Activated CD8-positive, alpha-beta T cell treated with anti-CD3 and anti-CD28 coated beads, Interleukin-2, amount 10 ng/mL, durations not matched to agents 7 days and 5 days (primary cell): ENCODE measurements at regions not wholly inside any gene's neighbourhood (a gene's known extent, or its start where the extent isn't known, plus 50 kb on each side); places are given as distances from the start of the nearest gene placed in this dataset.

Source experiments
- ATAC-seq: fragments of 150-1000 bp; cut with Tn5 transposase; one replicate; pipeline ENCODE4 v1.10.0; 2021; ENCODE audit warnings: moderate library complexity
- CTCF ChIA-PET: fragments of 350-600 bp; sonication (Branson Sonifier 250); formaldehyde crosslinking; loops from one replicate; lab custom pipeline; 2021; ENCODE audit warnings: antibody characterized with exemption; lab: Charles Lee
- POLR2A ChIA-PET: fragments of 350-600 bp; sonication (Branson Sonifier 250); formaldehyde crosslinking; loops from one replicate; lab custom pipeline; 2021; ENCODE audit warnings: antibody characterized with exemption; lab: Charles Lee
- DNase-seq: peaks from one replicate; pipeline ENCODE4 v3.0.0-alpha.2; 2020
- H3K27ac Mint-ChIP-seq: one replicate; pipeline ENCODE4 v1.8.0; 2021; ENCODE audit warnings: mild to moderate bottlenecking, mixed read lengths
- H3K27me3 Mint-ChIP-seq: one replicate; pipeline ENCODE4 v1.8.0; 2021; ENCODE audit warnings: low read depth, mixed read lengths
- H3K36me3 Mint-ChIP-seq: one replicate; pipeline ENCODE4 v1.8.0; 2021; ENCODE audit warnings: low read depth, mixed read lengths
- H3K4me1 Mint-ChIP-seq: one replicate; pipeline ENCODE4 v1.8.0; 2021; ENCODE audit warnings: low read depth, mixed read lengths
- H3K4me3 Mint-ChIP-seq: one replicate; pipeline ENCODE4 v1.8.0; 2021; ENCODE audit warnings: mild to moderate bottlenecking, mixed read lengths
- H3K9me3 Mint-ChIP-seq: one replicate; pipeline ENCODE4 v1.8.0; 2022; ENCODE audit warnings: mixed read lengths; ENCODE audit not compliant: insufficient read depth

- ATAC-seq (no peak), DNase-seq (no peak)
- Mint-ChIP-seq H3K4me1 (no peaks in the 10 kb centered on the region), H3K4me3 (no peak overlapping the region), H3K36me3 (no peaks in the 10 kb centered on the region), H3K27me3 (peaks cover 2% of the 10 kb centered on the region), H3K27ac (no peak overlapping the region), H3K9me3 (no peaks in the 10 kb centered on the region)
- ChIA-PET POLR2A (no interaction called here), CTCF (no interaction called here)
These were observed 176.5 kb upstream of the DPH6 start for GRCh38 chr15:35722501-35722900.

- no peaks in the 10 kb centered on the region for H3K36me3 Mint-ChIP-seq
- H3K27ac Mint-ChIP-seq: no peak overlapping the region
- DNase-seq (no peak), ATAC-seq (no peak)
- no peak overlapping the region for H3K4me3 Mint-ChIP-seq
- no peaks in the 10 kb centered on the region for H3K4me1 Mint-ChIP-seq
- POLR2A ChIA-PET: no interaction called here
- CTCF ChIA-PET: no interaction called here
- no peaks in the 10 kb centered on the region for H3K27me3 Mint-ChIP-seq
- H3K9me3 Mint-ChIP-seq: no peaks in the 10 kb centered on the region
These were observed 177.3 kb upstream of the DPH6 start for GRCh38 chr15:35723120-35723847.

GRCh38 chr15:35723852-35724251, 177.9 kb upstream of the DPH6 start:
- ChIA-PET POLR2A (no interaction called here), CTCF (no interaction called here)
- no peak overlapping the region for H3K27ac Mint-ChIP-seq
- DNase-seq (no peak), ATAC-seq (no peak)
- H3K4me1 Mint-ChIP-seq: no peaks in the 10 kb centered on the region
- no peaks in the 10 kb centered on the region for H3K36me3 Mint-ChIP-seq
- no peak overlapping the region for H3K4me3 Mint-ChIP-seq
- H3K27me3 Mint-ChIP-seq: no peaks in the 10 kb centered on the region
- no peaks in the 10 kb centered on the region for H3K9me3 Mint-ChIP-seq

GRCh38 chr15:35724626-35725025, 178.7 kb upstream of the DPH6 start:
- POLR2A ChIA-PET: no interaction called here
- ATAC-seq (no peak), DNase-seq (no peak)
- no peak overlapping the region for H3K27ac Mint-ChIP-seq
- no peak overlapping the region for H3K4me3 Mint-ChIP-seq
- no peaks in the 10 kb centered on the region for H3K36me3 Mint-ChIP-seq
- H3K27me3 Mint-ChIP-seq: no peaks in the 10 kb centered on the region
- H3K4me1 Mint-ChIP-seq: no peaks in the 10 kb centered on the region
- CTCF ChIA-PET: no interaction called here
- H3K9me3 Mint-ChIP-seq: no peaks in the 10 kb centered on the region

- ChIA-PET POLR2A (no interaction called here), CTCF (no interaction called here)
- no peaks in the 10 kb centered on the region for H3K27me3 Mint-ChIP-seq
- H3K4me1 Mint-ChIP-seq: no peaks in the 10 kb centered on the region
- no peak overlapping the region for H3K27ac Mint-ChIP-seq
- H3K4me3 Mint-ChIP-seq: no peak overlapping the region
- DNase-seq (no peak), ATAC-seq (no peak)
- no peaks in the 10 kb centered on the region for H3K36me3 Mint-ChIP-seq
- H3K9me3 Mint-ChIP-seq: no peaks in the 10 kb centered on the region
These were observed 179.4 kb upstream of the DPH6 start for GRCh38 chr15:35725353-35725752.

- POLR2A ChIA-PET: no interaction called here
- no peaks in the 10 kb centered on the region for H3K4me1 Mint-ChIP-seq
- H3K4me3 Mint-ChIP-seq: no peak overlapping the region
- H3K9me3 Mint-ChIP-seq: no peaks in the 10 kb centered on the region
- DNase-seq (no peak), ATAC-seq (no peak)
- H3K36me3 Mint-ChIP-seq: no peaks in the 10 kb centered on the region
- H3K27ac Mint-ChIP-seq: no peak overlapping the region
- CTCF ChIA-PET: no interaction called here
- H3K27me3 Mint-ChIP-seq: no peaks in the 10 kb centered on the region
These were observed 181.7 kb upstream of the DPH6 start for GRCh38 chr15:35727627-35728026.

GRCh38 chr15:35728219-35728940, 182.4 kb upstream of the DPH6 start:
- H3K4me3 Mint-ChIP-seq: no peak overlapping the region
- H3K27me3 Mint-ChIP-seq: no peaks in the 10 kb centered on the region
- H3K4me1 Mint-ChIP-seq: no peaks in the 10 kb centered on the region
- POLR2A ChIA-PET: no interaction called here
- CTCF ChIA-PET: no interaction called here
- no peak for DNase-seq
- H3K9me3 Mint-ChIP-seq: no peaks in the 10 kb centered on the region
- H3K36me3 Mint-ChIP-seq: no peaks in the 10 kb centered on the region
- no peak for ATAC-seq
- no peak overlapping the region for H3K27ac Mint-ChIP-seq

- Mint-ChIP-seq H3K36me3 (no peaks in the 10 kb centered on the region), H3K9me3 (no peaks in the 10 kb centered on the region), H3K4me1 (no peaks in the 10 kb centered on the region), H3K4me3 (no peak overlapping the region), H3K27ac (no peak overlapping the region), H3K27me3 (no peaks in the 10 kb centered on the region)
- CTCF ChIA-PET: no interaction called here
- ATAC-seq (no peak), DNase-seq (no peak)
- POLR2A ChIA-PET: no interaction called here
These were observed 190.2 kb upstream of the DPH6 start for GRCh38 chr15:35736150-35736549.

- no peak overlapping the region for H3K4me3 Mint-ChIP-seq
- no peaks in the 10 kb centered on the region for H3K27me3 Mint-ChIP-seq
- DNase-seq (no peak), ATAC-seq (no peak)
- no peaks in the 10 kb centered on the region for H3K9me3 Mint-ChIP-seq
- H3K4me1 Mint-ChIP-seq: no peaks in the 10 kb centered on the region
- H3K27ac Mint-ChIP-seq: no peak overlapping the region
- H3K36me3 Mint-ChIP-seq: no peaks in the 10 kb centered on the region
- ChIA-PET CTCF (no interaction called here), POLR2A (no interaction called here)
These were observed 191.5 kb upstream of the DPH6 start for GRCh38 chr15:35737441-35737840.

GRCh38 chr15:35738370-35738769, 192.4 kb upstream of the DPH6 start:
- POLR2A ChIA-PET: no interaction called here
- DNase-seq (no peak), ATAC-seq (no peak)
- Mint-ChIP-seq H3K4me1 (no peaks in the 10 kb centered on the region), H3K27ac (no peak overlapping the region), H3K9me3 (no peaks in the 10 kb centered on the region), H3K36me3 (no peaks in the 10 kb centered on the region), H3K4me3 (no peak overlapping the region), H3K27me3 (no peaks in the 10 kb centered on the region)
- CTCF ChIA-PET: interaction anchor here (0.9 kb wide), 1 partner anchor 13 kb away, joined by 4 read pairs; no protein-coding TSS in a partner anchor

GRCh38 chr15:35740761-35741160, 194.8 kb upstream of the DPH6 start:
- no peak overlapping the region for H3K27ac Mint-ChIP-seq
- DNase-seq (no peak), ATAC-seq (no peak)
- POLR2A ChIA-PET: no interaction called here
- no peaks in the 10 kb centered on the region for H3K27me3 Mint-ChIP-seq
- H3K4me1 Mint-ChIP-seq: no peaks in the 10 kb centered on the region
- no peaks in the 10 kb centered on the region for H3K9me3 Mint-ChIP-seq
- H3K4me3 Mint-ChIP-seq: no peak overlapping the region
- CTCF ChIA-PET: no interaction called here
- no peaks in the 10 kb centered on the region for H3K36me3 Mint-ChIP-seq

- H3K36me3 Mint-ChIP-seq: no peaks in the 10 kb centered on the region
- no peaks in the 10 kb centered on the region for H3K9me3 Mint-ChIP-seq
- no peaks in the 10 kb centered on the region for H3K4me1 Mint-ChIP-seq
- H3K27me3 Mint-ChIP-seq: peaks cover 2% of the 10 kb centered on the region
- ATAC-seq (no peak), DNase-seq (no peak)
- H3K27ac Mint-ChIP-seq: no peak overlapping the region
- ChIA-PET POLR2A (no interaction called here), CTCF (interaction anchor here (1.4 kb wide), 1 partner anchor 10 kb away, joined by 4 read pairs; no protein-coding TSS in a partner anchor)
- no peak overlapping the region for H3K4me3 Mint-ChIP-seq
These were observed 195.4 kb upstream of the DPH6 start for GRCh38 chr15:35741395-35741794.
